ENCODE measurements at regions not wholly inside any gene's neighbourhood (a gene's known extent, or its start where the extent isn't known, plus 50 kb on each side); places are given as distances from the start of the nearest gene placed in this dataset.

- TF ChIP-seq PRDM15 (CRISPR knock-in tag; IDR thresholded peaks at IDR 0.05), result no peak
- TF ChIP-seq FOXM1 (IDR thresholded peaks at IDR 0.05; ENCODE audit: low read depth, low read length), result no peak
- no peak for TF ChIP-seq SKIL (IDR thresholded peaks at IDR 0.05; ENCODE audit: low read depth, poor library complexity, severe bottlenecking)
- TF ChIP-seq YBX1 (IDR thresholded peaks at IDR 0.05), result no peak
- no peak for TF ChIP-seq CHD2 (IDR thresholded peaks at IDR 0.05; ENCODE audit: borderline replicate concordance, low read depth, low read length)
- no peak for TF ChIP-seq BCLAF1 (IDR thresholded peaks at IDR 0.05)
- no peak for TF ChIP-seq ZNF687 (IDR thresholded peaks at IDR 0.05)
- TF ChIP-seq CREB1 (IDR thresholded peaks at IDR 0.05; ENCODE audit: low read depth), result no peak
- TF ChIP-seq DPF2 (IDR thresholded peaks at IDR 0.05), result no peak
- TF ChIP-seq WRNIP1 (IDR thresholded peaks at IDR 0.05; ENCODE audit: borderline replicate concordance, low read depth, low read length), result no peak
- no peak for TF ChIP-seq NR2C2 (IDR thresholded peaks at IDR 0.05; ENCODE audit: borderline replicate concordance, control insufficient read depth, insufficient read length, low read depth)
- no peak for TF ChIP-seq SUZ12 (IDR thresholded peaks at IDR 0.05; ENCODE audit: unreplicated experiment)
- TF ChIP-seq ATF2 (IDR thresholded peaks at IDR 0.05; ENCODE audit: low read length), result no peak
Observed at GRCh38 chr4:136662539-136662938, 869.8 kb downstream of the PCDH18 start (continued).
